Left lung (tissue), 4 donors: ENCODE measurements at regions not wholly inside any gene's neighbourhood (a gene's known extent, or its start where the extent isn't known, plus 50 kb on each side); places are given as distances from the start of the nearest gene placed in this dataset.

ENCODE experiments used
- ATAC-seq: fragments of 200-7000 bp; cut with Tn5 transposase; one replicate; pipeline ENCODE4 v1.9.1; 2020; ENCODE audit warnings: moderate library complexity
- DNase-seq, 4 donors: peaks; one replicate each; pipeline ENCODE4 v3.0.0-alpha.2; 2013 to 2020
- H3K27ac ChIP-seq, 2 donors: fragments of 200-600 bp; sonication (generic) in 1 of 2; one replicate each; pipeline versions ENCODE4 v1.5.0 to v1.8.0; 2020 to 2021
- H3K27me3 ChIP-seq, 2 donors: fragments of 200-600 bp; sonication (generic) in 1 of 2; one replicate each; pipeline versions ENCODE4 v1.5.0 to v1.8.0; 2020 to 2021
- H3K36me3 ChIP-seq, 2 donors: fragments of 200-600 bp; sonication (generic) in 1 of 2; one replicate each; pipeline versions ENCODE4 v1.5.0 to v1.8.0; 2020 to 2021
- H3K4me1 ChIP-seq, 2 donors: fragments of 200-600 bp; one replicate each; pipeline ENCODE4 v1.8.0; 2021
- H3K4me3 ChIP-seq, 2 donors: fragments of 200-600 bp; sonication (generic) in 1 of 2; one replicate each; pipeline versions ENCODE4 v1.5.0 to v1.8.0; 2020 to 2021; ENCODE audit warnings: mild to moderate bottlenecking in 1 of 2
- H3K9me3 ChIP-seq, 2 donors: fragments of 200-600 bp; sonication (generic) in 1 of 2; one replicate each; pipeline versions ENCODE4 v1.5.0 to v1.8.0; 2020 to 2021
- CTCF ChIP-seq, 2 donors: fragments of 200-600 bp; sonication (generic) in 1 of 2; IDR thresholded peaks; one replicate each; pipeline versions ENCODE4 v1.5.0 to v1.8.0; 2021; ENCODE audit warnings: antibody characterized with exemption in 2 of 2
- intact Hi-C, 2 donors: fragments of 100-400 bp; cut with DNase I; formaldehyde crosslinking; loops; one replicate each; pipeline versions ENCODE4 v1.11.2 to v1.14.2; 2022
- donor health status: DM: no; HTN: yes; CAD: no.
- donor health status: DM: no; HTN: no; CAD: no.

- intact Hi-C loops, result no loop called here
- Histone ChIP-seq H3K27me3 (no peaks in the 10 kb centered on the region), H3K27ac (no peak overlapping the region), H3K4me1 (no peaks in the 10 kb centered on the region), H3K36me3 (no peaks in the 10 kb centered on the region), H3K9me3 (no peaks in the 10 kb centered on the region), H3K4me3 (no peak overlapping the region)
- DNase-seq (no peak), ATAC-seq (no peak)
- TF ChIP-seq CTCF (IDR thresholded peaks at IDR 0.05), result no peak
These were observed 349.2 kb upstream of the PLD5 start for GRCh38 chr1:242873661-242874060.

GRCh38 chr1:242872521-242872920 is 348.0 kb upstream of the PLD5 start:
- no peaks in the 10 kb centered on the region for H3K27me3 ChIP-seq
- intact Hi-C loops, result no loop called here

GRCh38 chr1:242871471-242872030 is 347.1 kb upstream of the PLD5 start:
- TF ChIP-seq CTCF (IDR thresholded peaks at IDR 0.05), result no peak
- Histone ChIP-seq H3K9me3 (no peaks in the 10 kb centered on the region), H3K27me3 (no peaks in the 10 kb centered on the region), H3K36me3 (no peaks in the 10 kb centered on the region), H3K27ac (no peak overlapping the region), H3K4me1 (no peaks in the 10 kb centered on the region), H3K4me3 (no peak overlapping the region)
- intact Hi-C loops, result no loop called here
- ATAC-seq (no peak), DNase-seq (no peak)

More at GRCh38 chr1:242872521-242872920, 348.0 kb upstream of the PLD5 start:
- Histone ChIP-seq H3K36me3 (no peaks in the 10 kb centered on the region), H3K9me3 (no peaks in the 10 kb centered on the region), H3K4me3 (no peak overlapping the region), H3K4me1 (no peaks in the 10 kb centered on the region), H3K27ac (no peak overlapping the region)
- DNase-seq, result no peak
- ATAC-seq, result no peak
- TF ChIP-seq CTCF (IDR thresholded peaks at IDR 0.05), result no peak

- no peaks in the 10 kb centered on the region for H3K27me3 ChIP-seq
- no peak overlapping the region for H3K27ac ChIP-seq
- intact Hi-C loops, result no loop called here
- H3K36me3 ChIP-seq, result no peaks in the 10 kb centered on the region
- DNase-seq, result no peak
- no peak overlapping the region for H3K4me3 ChIP-seq
- H3K9me3 ChIP-seq, result no peaks in the 10 kb centered on the region
- no peak for TF ChIP-seq CTCF (IDR thresholded peaks at IDR 0.05)
- H3K4me1 ChIP-seq, result no peaks in the 10 kb centered on the region
- ATAC-seq, result no peak
These were observed 346.5 kb upstream of the PLD5 start for GRCh38 chr1:242870966-242871365.

GRCh38 chr1:242856289-242856688 is 331.8 kb upstream of the PLD5 start:
- no peak for TF ChIP-seq CTCF (IDR thresholded peaks at IDR 0.05)
- Histone ChIP-seq H3K4me3 (no peak overlapping the region), H3K27me3 (no peaks in the 10 kb centered on the region), H3K4me1 (no peaks in the 10 kb centered on the region), H3K27ac (no peak overlapping the region), H3K36me3 (no peaks in the 10 kb centered on the region), H3K9me3 (peaks cover 0 to 3% of the 10 kb centered on the region in 2 donors)
- DNase-seq, result no peak
- ATAC-seq, result no peak
- intact Hi-C loops, result no loop called here
